HG03108 (cell line): ENCODE measurements at regions not wholly inside any gene's neighbourhood (a gene's known extent, or its start where the extent isn't known, plus 50 kb on each side); places are given as distances from the start of the nearest gene placed in this dataset.

Source experiments
- ATAC-seq: cut with Tn5 transposase; IDR thresholded peaks from one replicate; pipeline ENCODE4 v1.9.1; 2021; ENCODE audit warnings: moderate library complexity; ENCODE audit not compliant: unreplicated experiment

GRCh38 chr20:4560667-4561066 is 125.6 kb upstream of the PRNP start:
- ATAC-seq, result no peak

- ATAC-seq, result no peak
Observed at GRCh38 chr20:4559906-4560305, 126.3 kb upstream of the PRNP start.

- no peak for ATAC-seq
Observed at GRCh38 chr20:4559106-4559505, 127.2 kb upstream of the PRNP start.

- no peak for ATAC-seq
Observed at GRCh38 chr20:4556781-4557180, 129.5 kb upstream of the PRNP start.

GRCh38 chr20:4555188-4555890 is 130.9 kb upstream of the PRNP start:
- ATAC-seq, result no peak

GRCh38 chr20:4554346-4554745 is 131.9 kb upstream of the PRNP start:
- ATAC-seq, result no peak

GRCh38 chr20:4552075-4552640 is 134.1 kb upstream of the PRNP start:
- no peak for ATAC-seq

GRCh38 chr20:4550740-4551139 is 135.5 kb upstream of the PRNP start:
- ATAC-seq, result no peak

- no peak for ATAC-seq
Observed at GRCh38 chr20:4549711-4550259, 136.5 kb upstream of the PRNP start.

- no peak for ATAC-seq
Observed at GRCh38 chr20:4548552-4548951, 137.7 kb upstream of the PRNP start.

GRCh38 chr20:4546786-4547185 is 139.5 kb upstream of the PRNP start:
- ATAC-seq, result no peak

GRCh38 chr20:4546342-4546741 is 139.9 kb upstream of the PRNP start:
- ATAC-seq, result no peak

GRCh38 chr20:4545526-4545925 is 140.7 kb upstream of the PRNP start:
- ATAC-seq, result no peak

- ATAC-seq, result no peak
Observed at GRCh38 chr20:4544765-4545164, 141.5 kb upstream of the PRNP start.

- no peak for ATAC-seq
Observed at GRCh38 chr20:4542270-4542669, 144.0 kb upstream of the PRNP start.

- no peak for ATAC-seq
Observed at GRCh38 chr20:4534315-4534714, 151.9 kb upstream of the PRNP start.

GRCh38 chr20:4533368-4534133 is 152.7 kb upstream of the PRNP start:
- no peak for ATAC-seq

GRCh38 chr20:4532772-4533171 is 153.5 kb upstream of the PRNP start:
- ATAC-seq, result no peak

- ATAC-seq, result no peak
Observed at GRCh38 chr20:4524792-4525191, 161.5 kb upstream of the PRNP start.

GRCh38 chr20:4524307-4524706 is 161.9 kb upstream of the PRNP start:
- no peak for ATAC-seq

- no peak for ATAC-seq
Observed at GRCh38 chr20:4522310-4522709, 163.9 kb upstream of the PRNP start.
